ENCODE measurements at regions not wholly inside any gene's neighbourhood (a gene's known extent, or its start where the extent isn't known, plus 50 kb on each side); places are given as distances from the start of the nearest gene placed in this dataset.

GRCh38 chr21:27219068-27219467 is 252.2 kb upstream of the ADAMTS5 start:
- no peak for DNase-seq

- DNase-seq: peak in 1 of 3 donors; percentile 53
Measured at GRCh38 chr21:27213303-27213702, 246.4 kb upstream of the ADAMTS5 start.

GRCh38 chr21:27212441-27212840 is 245.6 kb upstream of the ADAMTS5 start:
- peak; percentile 55 to 89 (median 65) for DNase-seq

GRCh38 chr21:27209546-27209945 is 242.7 kb upstream of the ADAMTS5 start:
- no peak for DNase-seq

GRCh38 chr21:27206368-27206982 is 239.6 kb upstream of the ADAMTS5 start:
- DNase-seq: no peak

GRCh38 chr21:27202301-27202700 is 235.4 kb upstream of the ADAMTS5 start:
- DNase-seq: no peak

- peak in 1 of 3 donors; percentile 57 for DNase-seq
Measured at GRCh38 chr21:27201197-27201596, 234.3 kb upstream of the ADAMTS5 start.

GRCh38 chr21:27196651-27197050 is 229.8 kb upstream of the ADAMTS5 start:
- no peak for DNase-seq

- peak; percentile 62 to 80 (median 76) for DNase-seq
Measured at GRCh38 chr21:27192281-27192949, 225.5 kb upstream of the ADAMTS5 start.

GRCh38 chr21:27190601-27191000 is 223.7 kb upstream of the ADAMTS5 start:
- DNase-seq: peak in 2 of 3 donors; percentile 56 to 64

- DNase-seq: no peak
Measured at GRCh38 chr21:27189870-27190269, 223.0 kb upstream of the ADAMTS5 start.

GRCh38 chr21:27173053-27173452 is 206.2 kb upstream of the ADAMTS5 start:
- no peak for DNase-seq

- peak; percentile 42 to 71 (median 45) for DNase-seq
Measured at GRCh38 chr21:27171707-27172106, 204.8 kb upstream of the ADAMTS5 start.

- DNase-seq: no peak
Measured at GRCh38 chr21:27168084-27168483, 201.2 kb upstream of the ADAMTS5 start.

- no peak for DNase-seq
Measured at GRCh38 chr21:27164208-27165177, 197.6 kb upstream of the ADAMTS5 start.

- no peak for DNase-seq
Measured at GRCh38 chr21:27158967-27159366, 192.1 kb upstream of the ADAMTS5 start.

- DNase-seq: no peak
Measured at GRCh38 chr21:27157097-27157496, 190.2 kb upstream of the ADAMTS5 start.

GRCh38 chr21:27156666-27157065 is 189.8 kb upstream of the ADAMTS5 start:
- no peak for DNase-seq

GRCh38 chr21:27155130-27155500 is 188.2 kb upstream of the ADAMTS5 start:
- no peak for DNase-seq

- peak in 2 of 3 donors; percentile 18 to 28 for DNase-seq
Measured at GRCh38 chr21:27154451-27155129, 187.7 kb upstream of the ADAMTS5 start.

- DNase-seq: no peak
Measured at GRCh38 chr21:27152996-27153395, 186.1 kb upstream of the ADAMTS5 start.

- DNase-seq: peak in 1 of 3 donors; percentile 30
Measured at GRCh38 chr21:27149034-27149433, 182.1 kb upstream of the ADAMTS5 start.
